ENCODE measurements at regions not wholly inside any gene's neighbourhood (a gene's known extent, or its start where the extent isn't known, plus 50 kb on each side); places are given as distances from the start of the nearest gene placed in this dataset.

DNA sequence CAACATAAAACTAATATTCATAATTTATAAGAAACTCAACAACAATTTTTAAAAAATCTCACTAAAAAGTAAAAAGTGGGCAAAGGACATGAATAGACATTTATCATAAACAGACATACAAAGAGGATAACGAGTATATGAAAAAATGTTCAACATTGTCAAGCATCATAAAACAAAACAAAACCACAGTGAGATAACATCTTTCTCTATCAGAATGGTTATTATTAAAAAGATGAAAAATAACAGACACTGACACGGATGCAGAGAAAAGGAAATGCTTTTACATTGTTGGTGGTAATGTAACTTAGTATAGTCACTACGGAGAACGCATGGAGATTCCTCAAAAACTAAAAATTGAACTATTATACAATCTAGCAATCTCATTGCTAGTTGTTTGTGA, 813.0 kb downstream of the LUZP2 start:
- H3K4me3 ChIP-seq (ENCODE audit: low read length) = no peak overlapping the region
- DNase-seq (ENCODE audit: low read depth) = no peak
- no peak for TF ChIP-seq CTCF (IDR thresholded peaks at IDR 0.05; ENCODE audit: insufficient read depth, low read depth, low read length, missing control alignments)

- TF ChIP-seq CTCF (IDR thresholded peaks at IDR 0.05; ENCODE audit: insufficient read depth, low read depth, low read length, missing control alignments) = no peak
- DNase-seq (ENCODE audit: low read depth) = peak; percentile 63
Measured at GRCh38 chr11:25317216-25317615, 820.4 kb downstream of the LUZP2 start.

GRCh38 chr11:25319127-25319526, 822.3 kb downstream of the LUZP2 start:
- H3K4me3 ChIP-seq (ENCODE audit: low read length) = no peak overlapping the region
- peak; percentile 10 for DNase-seq (ENCODE audit: low read depth)
- no peak for TF ChIP-seq CTCF (IDR thresholded peaks at IDR 0.05; ENCODE audit: insufficient read depth, low read depth, low read length, missing control alignments)

More at GRCh38 chr11:25317216-25317615, 820.4 kb downstream of the LUZP2 start:
- no peak overlapping the region for H3K4me3 ChIP-seq (ENCODE audit: low read length)

GRCh38 chr11:25327656-25328055, 830.8 kb downstream of the LUZP2 start:
- DNase-seq (ENCODE audit: low read depth) = no peak
- no peak overlapping the region for H3K4me3 ChIP-seq (ENCODE audit: low read length)
- TF ChIP-seq CTCF (IDR thresholded peaks at IDR 0.05; ENCODE audit: insufficient read depth, low read depth, low read length, missing control alignments) = no peak

DNA sequence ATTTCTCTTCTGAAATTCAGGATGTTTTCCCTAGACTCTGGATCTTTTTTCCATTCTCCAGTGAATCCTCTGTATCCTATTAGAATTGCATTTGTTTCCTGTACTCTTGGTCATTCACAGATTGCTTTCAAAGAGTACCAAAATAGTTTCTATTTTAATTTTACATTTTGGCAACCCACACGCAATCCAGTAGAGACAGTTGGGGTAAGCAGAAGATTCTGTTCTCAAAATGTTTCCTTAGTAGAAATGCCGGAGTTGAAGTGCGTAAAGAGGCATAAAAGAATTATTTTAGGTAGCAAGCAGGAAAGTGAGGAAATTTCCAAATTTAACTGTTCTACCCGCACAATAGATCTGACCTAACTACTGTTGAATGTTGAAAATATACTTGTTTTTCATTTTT, 842.4 kb downstream of the LUZP2 start:
- no peak for DNase-seq (ENCODE audit: low read depth)
- H3K4me3 ChIP-seq (ENCODE audit: low read length) = no peak overlapping the region
- TF ChIP-seq CTCF (IDR thresholded peaks at IDR 0.05; ENCODE audit: insufficient read depth, low read depth, low read length, missing control alignments) = no peak

GRCh38 chr11:25349537-25349936, 852.7 kb downstream of the LUZP2 start:
- no peak for DNase-seq (ENCODE audit: low read depth)
- TF ChIP-seq CTCF (IDR thresholded peaks at IDR 0.05; ENCODE audit: insufficient read depth, low read depth, low read length, missing control alignments) = no peak
- H3K4me3 ChIP-seq (ENCODE audit: low read length) = no peak overlapping the region

DNA sequence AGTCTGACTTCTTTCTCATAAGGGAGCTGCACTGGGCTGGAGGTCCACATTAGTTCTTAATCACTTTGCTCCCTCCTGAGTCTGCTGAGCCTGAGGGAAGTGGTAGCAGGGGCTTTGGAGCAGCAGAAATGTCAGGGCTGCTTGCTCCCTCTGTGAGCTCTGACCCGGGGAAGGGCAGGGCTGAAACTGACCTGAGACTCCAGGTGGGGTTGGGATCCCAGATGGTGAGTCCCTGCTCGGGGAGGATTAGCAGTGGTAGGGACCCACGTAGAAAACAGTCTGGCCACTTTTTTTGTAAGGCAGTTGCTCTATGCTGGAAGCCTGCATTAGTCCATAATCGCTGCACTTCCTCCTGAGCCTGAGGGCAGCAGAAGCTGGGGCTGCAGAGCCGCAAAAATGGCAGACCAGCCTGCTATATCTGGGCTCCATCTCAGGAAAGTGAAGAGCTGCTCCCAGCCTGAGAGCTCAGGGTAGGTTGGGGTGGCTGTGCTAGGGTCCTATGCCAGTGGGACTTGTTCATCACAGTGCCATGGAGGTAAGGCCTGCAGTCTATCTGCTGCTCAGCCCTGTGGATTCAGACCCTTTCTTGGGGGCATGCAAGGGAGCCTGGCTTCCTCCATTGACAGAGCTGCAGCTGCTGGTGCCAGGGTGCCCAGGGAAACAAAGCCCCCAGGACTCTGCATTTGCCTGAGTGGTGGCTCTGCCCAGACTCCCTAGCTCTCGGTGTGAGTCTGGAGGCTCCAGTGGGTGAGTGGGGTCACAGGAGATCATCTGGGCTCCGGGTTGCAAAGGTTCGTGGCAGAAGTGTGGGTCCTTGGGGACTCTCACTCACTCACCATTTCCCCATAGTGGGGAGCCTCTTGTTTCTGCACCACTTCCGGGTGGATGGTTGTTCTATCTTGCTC, 854.3 kb downstream of the LUZP2 start:
- no peak for TF ChIP-seq CTCF (IDR thresholded peaks at IDR 0.05; ENCODE audit: insufficient read depth, low read depth, low read length, missing control alignments)
- no peak overlapping the region for H3K4me3 ChIP-seq (ENCODE audit: low read length)
- DNase-seq (ENCODE audit: low read depth) = no peak

Data from epithelial cell of esophagus (primary cell).